BJ (cell line): ENCODE measurements at regions not wholly inside any gene's neighbourhood (a gene's known extent, or its start where the extent isn't known, plus 50 kb on each side); places are given as distances from the start of the nearest gene placed in this dataset.
"Not testable (repeated sequence)": the region's sequence is repeated elsewhere in the genome, so short reads cannot be mapped to it uniquely, and the experiment has no call there.

ENCODE experiments used
- CTCF ChIA-PET: fragments of 350-600 bp; formaldehyde crosslinking; extraction: SDS; loops from one replicate; lab custom pipeline; 2021; ENCODE audit warnings: antibody characterized with exemption, inconsistent platforms; lab: Yijun Ruan, JAX
- POLR2A ChIA-PET: fragments of 300-600 bp; sonication (Branson Sonifier 250); formaldehyde crosslinking; extraction: SDS; loops from one replicate; lab custom pipeline; 2021; ENCODE audit warnings: antibody characterized with exemption; lab: Charles Lee
- DNase-seq: peaks from one replicate; pipeline ENCODE4 v3.0.0-alpha.2; 2011; ENCODE audit warnings: low read depth
- H3K27me3 ChIP-seq: 2 replicates; pipeline ENCODE4 v1.6.0; 2011; ENCODE audit warnings: low read length; ENCODE audit not compliant: control insufficient read depth, insufficient read depth
- H3K36me3 ChIP-seq: 2 replicates; pipeline ENCODE4 v1.5.1; 2011; ENCODE audit warnings: low read length; ENCODE audit not compliant: control insufficient read depth, insufficient read depth
- H3K4me3 ChIP-seq: 2 replicates; pipeline ENCODE4 v1.5.1; 2011; ENCODE audit warnings: low read depth, mild to moderate bottlenecking, control low read depth, low read length
- CTCF ChIP-seq: IDR thresholded peaks from 2 replicates; pipeline ENCODE4 v1.5.1; 2011; ENCODE audit warnings: low read depth, mild to moderate bottlenecking, control low read depth, inconsistent platforms, low read length, moderate library complexity; ENCODE audit not compliant: insufficient read depth

- TF ChIP-seq CTCF: no peak
- H3K4me3 ChIP-seq: no peak overlapping the region
- POLR2A ChIA-PET: no interaction called here
- CTCF ChIA-PET: no interaction called here
- no peaks in the 10 kb centered on the region for H3K36me3 ChIP-seq
- DNase-seq: no peak
- no peaks in the 10 kb centered on the region for H3K27me3 ChIP-seq
Measured at GRCh38 chr13:18944501-18945068, 237.0 kb downstream of the TUBA3C start.

- no peak overlapping the region for H3K4me3 ChIP-seq
- CTCF ChIA-PET: no interaction called here
- no peaks in the 10 kb centered on the region for H3K36me3 ChIP-seq
- no peak for DNase-seq
- POLR2A ChIA-PET: no interaction called here
- no peak for TF ChIP-seq CTCF
- H3K27me3 ChIP-seq: no peaks in the 10 kb centered on the region
Measured at GRCh38 chr13:18943721-18944391, 237.8 kb downstream of the TUBA3C start.

DNA sequence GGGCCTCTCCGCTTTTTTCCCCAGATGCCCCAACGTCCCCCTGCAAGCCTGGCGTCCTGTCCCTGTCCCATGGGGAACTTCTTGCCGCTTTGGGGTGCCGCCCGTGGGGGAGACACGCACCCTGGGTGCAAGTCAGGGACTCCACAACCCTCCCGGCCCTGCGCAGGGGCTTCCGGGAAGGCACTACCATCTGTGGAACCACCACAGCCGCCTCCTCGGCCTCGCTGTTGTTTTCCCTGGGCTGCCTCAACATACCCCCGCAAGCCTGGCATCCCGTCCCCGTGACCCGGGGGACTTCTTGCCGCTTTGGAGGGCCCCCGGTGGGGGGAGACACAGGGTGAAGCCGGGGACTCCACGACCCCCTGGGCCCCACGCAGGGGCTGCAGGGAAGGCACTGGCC is 238.4 kb downstream of the TUBA3C start:
- ChIA-PET CTCF (no interaction called here), POLR2A (no interaction called here)
- no peaks in the 10 kb centered on the region for H3K36me3 ChIP-seq
- DNase-seq: no peak
- H3K4me3 ChIP-seq: no peak overlapping the region
- no peak for TF ChIP-seq CTCF
- no peaks in the 10 kb centered on the region for H3K27me3 ChIP-seq

DNA sequence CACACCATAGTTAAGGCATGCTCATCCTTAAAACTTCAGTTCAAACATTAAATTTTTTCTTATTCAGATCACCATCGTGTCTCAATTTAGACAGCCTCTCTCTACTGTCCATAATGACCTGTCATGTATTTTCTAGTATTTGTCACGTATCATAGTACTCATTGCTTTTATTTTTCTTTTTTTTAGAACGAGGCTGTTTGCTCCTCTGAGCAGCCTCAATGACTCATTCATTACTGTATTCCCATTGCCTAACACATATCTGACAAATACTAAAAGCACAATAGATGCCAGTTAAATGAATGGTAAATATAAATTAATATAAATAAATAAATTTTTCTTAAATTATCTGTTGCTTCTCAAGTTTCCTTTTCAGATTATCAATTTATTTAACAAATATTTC is 245.5 kb downstream of the TUBA3C start:
- no peak overlapping the region for H3K4me3 ChIP-seq
- CTCF ChIA-PET: no interaction called here
- DNase-seq: no peak
- H3K27me3 ChIP-seq: no peaks in the 10 kb centered on the region
- TF ChIP-seq CTCF: no peak
- POLR2A ChIA-PET: no interaction called here
- no peaks in the 10 kb centered on the region for H3K36me3 ChIP-seq

DNA sequence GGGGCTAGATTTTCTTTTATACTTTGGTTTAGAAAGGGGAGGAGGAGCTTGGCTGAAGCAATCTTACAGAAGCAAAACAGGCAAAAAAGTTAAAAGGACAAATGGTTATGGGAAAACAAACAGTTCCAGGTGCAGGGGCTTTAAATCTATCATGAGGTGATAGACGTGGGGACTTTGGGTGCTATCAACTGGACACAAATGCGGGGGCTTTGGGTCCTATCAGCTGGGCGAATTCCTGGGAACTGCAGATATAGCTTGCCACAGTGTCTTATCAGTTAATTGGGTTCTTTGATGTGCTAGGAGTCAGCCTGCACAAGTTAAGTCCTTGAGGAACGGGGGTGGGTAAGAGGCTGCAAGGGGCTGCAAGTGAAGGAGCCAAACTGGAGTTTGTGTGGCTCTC is 260.6 kb downstream of the TUBA3C start:
- TF ChIP-seq CTCF: no peak

GRCh38 chr13:18905096-18905495 is 276.5 kb downstream of the TUBA3C start:
- DNase-seq, H3K36me3 ChIP-seq, CTCF ChIA-PET, POLR2A ChIA-PET, H3K27me3 ChIP-seq, H3K4me3 ChIP-seq: not testable (repeated sequence)

More for the DNA sequence above, 260.6 kb downstream of the TUBA3C start:
- POLR2A ChIA-PET: no interaction called here
- CTCF ChIA-PET: no interaction called here
- H3K36me3 ChIP-seq: no peaks in the 10 kb centered on the region
- H3K27me3 ChIP-seq: no peaks in the 10 kb centered on the region
- H3K4me3 ChIP-seq: no peak overlapping the region
- no peak for DNase-seq

GRCh38 chr13:18895411-18895810 is 286.2 kb downstream of the TUBA3C start:
- DNase-seq, H3K4me3 ChIP-seq, H3K36me3 ChIP-seq, CTCF ChIA-PET, POLR2A ChIA-PET, H3K27me3 ChIP-seq: not testable (repeated sequence)

- DNase-seq, H3K27me3 ChIP-seq, H3K36me3 ChIP-seq, CTCF ChIA-PET, H3K4me3 ChIP-seq, POLR2A ChIA-PET: not testable (repeated sequence)
Measured at GRCh38 chr13:18891242-18891641, 290.4 kb downstream of the TUBA3C start.
